GM18951 (cell line): ENCODE measurements at regions not wholly inside any gene's neighbourhood (a gene's known extent, or its start where the extent isn't known, plus 50 kb on each side); places are given as distances from the start of the nearest gene placed in this dataset.

ENCODE experiments used
- POLR2A ChIP-seq: IDR thresholded peaks from 4 replicates; pipeline ENCODE4 v1.6.1; 2011; ENCODE audit warnings: mild to moderate bottlenecking; ENCODE audit not compliant: insufficient read length, insufficient read depth; ENCODE audit errors: extremely low read depth
- in situ Hi-C: fragments of 300-500 bp; cut with MboI; formaldehyde crosslinking; loops from one replicate; pipeline ENCODE4 v1.12.0; 2022; ENCODE audit warnings: low sequenced_read_pairs, mixed read lengths, inconsistent platforms; ENCODE audit not compliant: unreplicated experiment

- no peak for TF ChIP-seq POLR2A
- in situ Hi-C loops = no loop called here
Measured at GRCh38 chr3:159788291-159788690, 200.3 kb upstream of the IL12A start.

GRCh38 chr3:159789017-159789416 lies 199.6 kb upstream of the IL12A start:
- TF ChIP-seq POLR2A = no peak
- in situ Hi-C loops = no loop called here

DNA sequence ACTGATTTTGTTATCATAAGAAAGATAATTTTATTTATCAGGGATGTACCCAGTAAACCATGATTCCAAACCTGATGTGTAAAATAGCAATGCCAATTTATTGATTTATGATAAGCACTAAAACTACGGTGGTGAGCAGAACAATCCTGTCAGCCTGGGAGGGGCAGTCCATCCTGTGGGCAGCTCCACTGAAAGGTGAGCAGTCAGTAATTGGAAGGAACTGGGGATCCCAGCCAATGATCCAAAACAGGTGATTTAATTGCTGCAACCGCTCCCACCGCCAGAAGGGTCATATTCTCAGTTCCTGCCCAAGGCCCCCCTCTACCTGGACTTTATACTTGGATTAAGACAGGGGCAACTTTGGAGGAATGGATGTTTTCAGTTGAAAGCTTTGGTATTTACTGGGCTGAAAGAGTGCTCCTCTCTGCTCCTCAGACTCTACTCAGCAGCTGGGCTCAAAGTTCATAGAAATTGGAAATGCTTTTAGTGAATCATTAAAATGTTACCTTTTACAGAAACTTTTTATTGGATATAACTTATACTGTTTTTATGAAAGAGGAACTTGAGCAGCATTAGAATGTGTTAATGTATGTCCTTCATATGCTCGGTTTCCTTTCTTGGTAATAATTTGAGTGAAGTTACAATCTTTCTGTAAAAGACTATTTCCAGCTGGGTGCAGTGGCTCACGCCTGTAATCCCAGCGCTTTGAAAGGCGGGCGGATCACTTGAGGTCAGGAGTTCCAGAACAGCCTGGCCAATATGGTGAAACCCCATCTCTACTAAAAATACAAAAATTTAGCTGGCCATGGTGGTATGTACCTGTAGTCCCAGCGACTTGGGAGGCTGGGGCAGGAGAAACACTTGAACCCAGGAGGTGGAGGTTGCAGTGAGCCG lies 198.6 kb upstream of the IL12A start:
- in situ Hi-C loops = no loop called here
- TF ChIP-seq POLR2A = no peak

- in situ Hi-C loops = no loop called here
- no peak for TF ChIP-seq POLR2A
Measured at GRCh38 chr3:159791336-159791735, 197.3 kb upstream of the IL12A start.

GRCh38 chr3:159792070-159792469 lies 196.6 kb upstream of the IL12A start:
- in situ Hi-C loops = no loop called here
- TF ChIP-seq POLR2A = no peak

DNA sequence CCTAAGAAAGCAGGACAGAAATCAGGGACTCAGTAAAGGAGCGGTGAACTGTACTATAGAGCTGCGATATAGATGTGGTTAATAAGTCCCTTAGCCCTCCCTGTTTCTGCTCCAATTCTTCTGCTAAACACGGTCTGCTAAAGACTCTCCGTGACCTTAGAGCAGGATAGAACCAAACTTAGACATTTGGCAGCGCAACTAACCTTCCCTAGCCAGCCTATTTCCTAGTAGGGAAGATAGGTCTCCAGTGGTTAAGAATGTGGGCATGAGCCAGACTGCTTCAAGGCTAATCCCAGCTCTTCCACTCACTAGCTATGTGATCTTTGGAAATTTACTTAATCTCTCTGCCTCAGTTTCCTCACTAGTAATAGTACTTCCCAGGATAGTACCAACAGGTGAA lies 193.6 kb upstream of the IL12A start:
- TF ChIP-seq POLR2A = no peak
- in situ Hi-C loops = no loop called here

DNA sequence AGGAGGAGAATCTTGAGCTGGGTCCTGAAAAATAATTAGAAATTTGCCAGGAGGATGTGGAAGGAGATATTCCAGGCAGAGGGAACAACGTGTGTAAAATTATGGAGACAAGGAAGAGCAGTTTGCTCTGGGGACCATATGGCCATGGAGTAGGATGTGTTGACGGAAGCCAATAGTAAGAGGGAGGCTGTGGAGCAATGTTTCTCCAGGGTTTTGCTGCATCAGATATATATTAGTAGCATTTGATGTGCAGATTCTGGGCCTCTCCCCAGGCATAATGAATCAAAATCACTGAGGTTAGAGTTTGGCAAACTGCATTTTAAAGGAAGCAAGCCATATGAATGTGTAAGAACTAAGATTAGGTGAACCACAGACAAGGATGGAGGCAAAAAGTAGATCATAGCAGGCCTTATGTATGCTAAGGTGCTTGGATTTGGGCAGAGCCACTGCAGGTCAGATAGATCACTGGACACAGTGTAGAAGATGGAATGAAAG lies 192.9 kb upstream of the IL12A start:
- TF ChIP-seq POLR2A = no peak
- in situ Hi-C loops = no loop called here

GRCh38 chr3:159796226-159796625 lies 192.4 kb upstream of the IL12A start:
- TF ChIP-seq POLR2A = no peak
- in situ Hi-C loops = no loop called here

DNA sequence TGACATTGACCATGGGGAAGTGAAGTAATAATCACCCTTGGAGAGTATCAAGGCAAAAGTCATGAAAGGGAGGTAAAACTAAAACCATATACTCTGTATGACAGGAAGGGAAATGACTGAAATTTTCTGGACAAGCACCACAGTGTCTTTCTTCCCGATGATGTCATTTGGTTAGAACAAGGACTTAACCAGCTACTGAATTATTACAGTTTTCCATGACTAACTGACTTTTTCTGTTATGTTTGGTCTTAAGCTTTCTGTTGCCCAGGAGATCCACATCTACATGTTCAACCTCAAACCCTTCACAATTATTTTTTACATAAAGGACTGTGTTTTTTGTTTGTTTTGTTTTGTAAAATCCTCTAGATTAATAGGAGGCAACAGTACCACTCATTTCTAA lies 191.9 kb upstream of the IL12A start:
- no peak for TF ChIP-seq POLR2A
- in situ Hi-C loops = no loop called here

GRCh38 chr3:159797771-159798170 lies 190.9 kb upstream of the IL12A start:
- in situ Hi-C loops = no loop called here
- no peak for TF ChIP-seq POLR2A

DNA sequence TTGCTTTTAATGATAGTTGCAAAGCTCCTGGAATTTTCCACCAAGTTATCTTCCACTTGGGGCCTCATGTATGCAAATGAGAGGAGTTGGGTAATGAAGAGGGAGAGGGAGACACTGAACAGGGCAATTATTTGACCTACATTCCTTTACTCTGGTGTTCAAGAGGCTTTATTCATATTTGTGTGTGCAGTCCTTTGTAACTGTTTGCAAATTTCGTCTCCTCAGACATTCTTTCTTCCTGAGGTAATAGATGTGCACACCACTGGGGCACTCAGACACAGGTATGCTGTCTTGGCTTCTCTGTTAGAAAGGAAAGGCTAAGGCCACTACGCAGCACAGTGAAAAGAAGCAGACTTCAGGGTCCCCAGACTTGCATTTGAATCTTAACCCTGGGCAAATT lies 189.7 kb upstream of the IL12A start:
- no peak for TF ChIP-seq POLR2A
- in situ Hi-C loops = no loop called here

DNA sequence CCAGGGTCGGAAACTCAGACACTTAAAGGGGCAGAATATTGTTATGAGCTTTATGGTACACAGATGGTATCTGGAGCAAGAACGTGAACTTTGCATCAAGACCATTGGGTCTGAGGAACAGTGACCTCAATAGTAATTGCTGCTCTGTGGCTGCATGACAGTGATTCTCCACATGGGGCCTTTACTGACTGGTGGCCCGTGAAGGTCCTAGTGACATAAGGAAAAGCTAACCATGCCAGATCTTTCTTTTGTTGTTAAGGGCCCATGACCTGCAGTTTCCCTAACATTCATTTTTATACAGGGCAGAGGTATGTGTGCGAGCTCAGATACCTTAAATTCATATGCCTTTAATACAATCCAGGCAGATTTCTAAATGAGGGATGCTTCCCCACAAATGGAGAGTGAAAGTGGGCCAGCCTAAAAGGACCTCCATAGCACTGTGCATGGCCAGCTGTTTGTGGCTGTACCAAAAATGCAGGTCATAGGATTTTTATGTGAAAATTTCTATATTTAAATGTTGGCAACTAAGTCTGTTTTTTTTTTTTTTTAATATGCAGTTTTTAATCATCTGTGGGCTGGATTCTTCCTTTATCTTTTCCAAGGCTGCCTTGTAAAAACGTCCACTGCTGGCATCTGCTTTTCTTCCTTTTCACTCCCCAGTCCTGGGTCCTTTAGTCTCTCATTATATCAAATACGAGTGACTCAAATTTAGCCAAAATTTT lies 188.0 kb upstream of the IL12A start:
- no peak for TF ChIP-seq POLR2A
- in situ Hi-C loops = no loop called here

DNA sequence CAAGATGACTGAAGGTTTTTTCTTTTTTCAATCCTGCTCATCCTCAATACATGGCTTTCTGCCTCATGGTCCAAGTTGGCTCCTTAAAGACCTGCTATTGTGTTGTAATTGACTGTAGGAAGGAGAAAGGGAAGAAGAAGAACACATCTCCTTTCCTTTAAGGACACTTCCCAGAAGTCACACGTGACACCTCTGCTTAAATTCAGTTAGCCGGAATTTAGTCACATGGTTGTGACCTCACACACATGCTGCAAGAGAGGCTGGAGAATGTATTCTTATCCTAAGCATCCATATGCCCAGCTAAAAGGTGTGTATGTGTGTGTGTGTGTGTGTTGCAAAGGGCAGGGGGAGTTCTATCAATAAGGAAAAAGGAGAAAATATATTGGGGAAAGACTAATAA lies 185.8 kb upstream of the IL12A start:
- in situ Hi-C loops = no loop called here
- TF ChIP-seq POLR2A = no peak

- TF ChIP-seq POLR2A = no peak
- in situ Hi-C loops = no loop called here
Measured at GRCh38 chr3:159803459-159803858, 185.2 kb upstream of the IL12A start.
